ENCODE measurements at regions not wholly inside any gene's neighbourhood (a gene's known extent, or its start where the extent isn't known, plus 50 kb on each side); places are given as distances from the start of the nearest gene placed in this dataset.

DNA sequence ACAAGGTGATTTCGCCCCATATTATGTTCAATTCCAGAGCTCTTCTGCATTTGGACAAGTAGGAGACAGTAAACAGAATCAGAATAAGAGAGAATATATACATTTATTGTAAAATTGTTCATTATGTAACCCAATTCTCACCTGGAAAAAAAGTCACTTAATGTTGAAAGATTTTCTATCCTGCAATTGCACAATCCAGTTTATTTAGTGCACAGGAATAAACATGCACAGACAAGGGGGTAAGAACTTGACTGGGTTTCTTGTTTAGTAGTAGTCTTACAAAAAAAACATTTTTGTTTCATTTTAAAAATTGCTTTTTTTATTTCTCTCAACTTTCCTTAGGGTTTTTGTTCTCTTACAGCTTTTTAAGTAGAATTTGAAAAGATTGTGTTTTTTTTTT, 126.6 kb downstream of the SAMD9 start:
- no peaks in the 10 kb centered on the region for H3K36me3 ChIP-seq
- no peaks in the 10 kb centered on the region for H3K27me3 ChIP-seq
- ATAC-seq (no peak), DNase-seq (no peak)
- H3K9me3 ChIP-seq = no peaks in the 10 kb centered on the region
- no peaks in the 10 kb centered on the region for H3K4me1 ChIP-seq
- intact Hi-C loops (cut with DNase I) = no loop called here
- no peak overlapping the region for H3K4me3 ChIP-seq
- TF ChIP-seq, protein P1, sequence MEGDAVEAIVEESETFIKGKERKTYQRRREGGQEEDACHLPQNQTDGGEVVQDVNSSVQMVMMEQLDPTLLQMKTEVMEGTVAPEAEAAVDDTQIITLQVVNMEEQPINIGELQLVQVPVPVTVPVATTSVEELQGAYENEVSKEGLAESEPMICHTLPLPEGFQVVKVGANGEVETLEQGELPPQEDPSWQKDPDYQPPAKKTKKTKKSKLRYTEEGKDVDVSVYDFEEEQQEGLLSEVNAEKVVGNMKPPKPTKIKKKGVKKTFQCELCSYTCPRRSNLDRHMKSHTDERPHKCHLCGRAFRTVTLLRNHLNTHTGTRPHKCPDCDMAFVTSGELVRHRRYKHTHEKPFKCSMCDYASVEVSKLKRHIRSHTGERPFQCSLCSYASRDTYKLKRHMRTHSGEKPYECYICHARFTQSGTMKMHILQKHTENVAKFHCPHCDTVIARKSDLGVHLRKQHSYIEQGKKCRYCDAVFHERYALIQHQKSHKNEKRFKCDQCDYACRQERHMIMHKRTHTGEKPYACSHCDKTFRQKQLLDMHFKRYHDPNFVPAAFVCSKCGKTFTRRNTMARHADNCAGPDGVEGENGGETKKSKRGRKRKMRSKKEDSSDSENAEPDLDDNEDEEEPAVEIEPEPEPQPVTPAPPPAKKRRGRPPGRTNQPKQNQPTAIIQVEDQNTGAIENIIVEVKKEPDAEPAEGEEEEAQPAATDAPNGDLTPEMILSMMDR (IDR thresholded peaks at IDR 0.05) = no peak
- no peak overlapping the region for H3K27ac ChIP-seq

DNA sequence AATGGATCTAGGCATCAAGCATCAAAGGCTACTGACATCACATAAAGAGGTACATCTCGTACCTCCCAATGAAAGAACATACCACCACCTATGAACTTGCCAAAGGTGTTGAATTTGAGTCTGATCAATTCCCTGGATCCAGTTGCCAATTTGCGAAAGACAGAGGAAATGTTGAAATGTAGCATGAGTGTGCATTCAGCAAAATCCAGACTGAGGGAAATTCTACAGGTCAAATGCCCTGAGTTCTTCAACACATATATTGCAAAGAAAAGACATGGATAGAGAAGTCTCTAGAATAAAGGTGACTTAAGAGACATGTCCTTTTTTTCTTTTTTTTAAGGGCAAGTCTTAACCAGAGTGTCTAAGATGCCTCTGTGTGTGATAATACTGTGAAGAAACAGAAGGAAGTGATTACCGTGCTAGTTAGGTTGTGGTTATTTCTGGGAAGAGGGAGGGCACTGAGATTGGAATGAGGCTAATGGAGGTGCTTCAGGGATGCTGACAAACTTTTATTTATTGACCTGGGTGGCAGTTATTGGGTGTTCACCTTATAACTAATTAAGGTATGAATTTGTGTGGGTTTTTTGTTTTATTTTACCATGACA, 128.7 kb downstream of the SAMD9 start:
- intact Hi-C loops (cut with DNase I) = no loop called here
- ATAC-seq (no peak), DNase-seq (no peak)
- no peaks in the 10 kb centered on the region for H3K4me1 ChIP-seq
- TF ChIP-seq, protein P1 (IDR thresholded peaks at IDR 0.05) = no peak
- H3K36me3 ChIP-seq = no peaks in the 10 kb centered on the region
- H3K27ac ChIP-seq = no peak overlapping the region
- no peaks in the 10 kb centered on the region for H3K9me3 ChIP-seq
- no peaks in the 10 kb centered on the region for H3K27me3 ChIP-seq
- no peak overlapping the region for H3K4me3 ChIP-seq

DNA sequence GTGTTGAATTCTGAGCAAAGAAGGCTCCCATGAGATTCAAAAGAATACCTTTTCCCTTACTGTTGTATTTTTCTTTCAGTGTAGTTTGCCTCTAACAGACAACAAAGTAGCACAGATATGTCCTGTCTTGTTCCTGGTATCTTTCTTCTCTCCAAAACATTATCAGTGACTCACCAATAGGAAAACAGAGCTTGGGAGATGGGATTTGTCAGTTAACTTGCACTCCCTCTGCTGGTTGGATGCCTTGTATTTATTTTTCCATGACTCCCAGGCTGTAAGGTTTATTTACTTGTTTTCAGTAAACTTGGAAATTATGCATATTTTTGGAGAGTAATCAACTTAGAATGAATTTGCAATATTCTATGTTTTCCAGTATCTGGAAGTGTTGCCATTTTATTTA, 129.7 kb downstream of the SAMD9 start:
- TF ChIP-seq, protein P1 (IDR thresholded peaks at IDR 0.05) = no peak
- Histone ChIP-seq H3K9me3 (no peaks in the 10 kb centered on the region), H3K36me3 (no peaks in the 10 kb centered on the region), H3K4me3 (no peak overlapping the region), H3K27ac (no peak overlapping the region), H3K27me3 (no peaks in the 10 kb centered on the region), H3K4me1 (no peaks in the 10 kb centered on the region)
- DNase-seq = peak in 1 of 4 donors; percentile 36
- intact Hi-C loops (cut with DNase I) = no loop called here
- no peak for ATAC-seq

DNA sequence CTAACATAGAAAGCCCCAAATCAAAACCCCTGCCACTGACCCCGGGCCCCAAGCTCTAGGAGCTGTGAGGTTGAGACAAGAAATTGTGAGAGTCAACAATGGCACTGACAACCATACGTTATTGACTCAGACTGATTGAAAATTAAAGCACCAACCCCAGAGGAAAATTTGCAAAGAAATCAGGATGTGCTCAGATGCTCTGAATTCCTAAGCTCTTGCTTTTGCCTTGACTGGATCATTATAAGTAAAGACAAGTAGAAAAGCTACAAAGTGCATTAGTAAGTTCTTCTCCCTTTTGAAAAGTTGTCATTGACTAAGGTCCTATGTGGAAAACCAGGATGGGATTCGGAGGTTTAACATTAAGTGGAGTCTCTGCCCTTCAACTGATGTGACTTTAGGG, 130.2 kb downstream of the SAMD9 start:
- intact Hi-C loops (cut with DNase I) = no loop called here
- ATAC-seq (no peak), DNase-seq (no peak)
- H3K4me3 ChIP-seq = no peak overlapping the region
- H3K27me3 ChIP-seq = no peaks in the 10 kb centered on the region
- H3K9me3 ChIP-seq = no peaks in the 10 kb centered on the region
- H3K36me3 ChIP-seq = no peaks in the 10 kb centered on the region
- TF ChIP-seq, protein P1 (IDR thresholded peaks at IDR 0.05) = no peak
- no peak overlapping the region for H3K27ac ChIP-seq
- H3K4me1 ChIP-seq = no peaks in the 10 kb centered on the region

DNA sequence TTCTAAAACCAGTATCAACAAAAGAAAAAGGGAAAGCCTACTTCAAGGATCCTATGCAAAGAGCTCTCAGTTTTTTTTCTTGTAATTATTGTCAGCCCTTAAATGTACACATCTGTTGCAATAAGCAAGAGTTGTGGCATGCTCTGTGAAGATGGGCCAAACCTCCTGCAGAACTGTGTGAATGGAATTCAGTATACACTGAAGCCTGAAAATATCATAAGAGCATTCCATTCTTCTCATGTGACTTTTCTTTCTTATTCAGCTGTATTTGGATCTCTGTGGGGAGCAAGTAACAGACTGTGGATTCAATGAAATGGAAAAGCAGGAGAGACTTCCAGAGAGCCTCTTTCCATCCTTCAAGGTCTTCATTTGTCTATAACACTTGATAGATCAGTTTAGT, 130.7 kb downstream of the SAMD9 start:
- no peak overlapping the region for H3K27ac ChIP-seq
- H3K36me3 ChIP-seq = no peaks in the 10 kb centered on the region
- intact Hi-C loops (cut with DNase I) = no loop called here
- H3K4me1 ChIP-seq = no peaks in the 10 kb centered on the region
- DNase-seq (peak in 1 of 4 donors; percentile 50), ATAC-seq (no peak)
- no peaks in the 10 kb centered on the region for H3K9me3 ChIP-seq
- H3K4me3 ChIP-seq = no peak overlapping the region
- TF ChIP-seq, protein P1 (IDR thresholded peaks at IDR 0.05) = no peak
- H3K27me3 ChIP-seq = no peaks in the 10 kb centered on the region
